ENCODE measurements at regions not wholly inside any gene's neighbourhood (a gene's known extent, or its start where the extent isn't known, plus 50 kb on each side); places are given as distances from the start of the nearest gene placed in this dataset.
"Not testable (repeated sequence)": the region's sequence is repeated elsewhere in the genome, so short reads cannot be mapped to it uniquely, and the experiment has no call there.

DNA sequence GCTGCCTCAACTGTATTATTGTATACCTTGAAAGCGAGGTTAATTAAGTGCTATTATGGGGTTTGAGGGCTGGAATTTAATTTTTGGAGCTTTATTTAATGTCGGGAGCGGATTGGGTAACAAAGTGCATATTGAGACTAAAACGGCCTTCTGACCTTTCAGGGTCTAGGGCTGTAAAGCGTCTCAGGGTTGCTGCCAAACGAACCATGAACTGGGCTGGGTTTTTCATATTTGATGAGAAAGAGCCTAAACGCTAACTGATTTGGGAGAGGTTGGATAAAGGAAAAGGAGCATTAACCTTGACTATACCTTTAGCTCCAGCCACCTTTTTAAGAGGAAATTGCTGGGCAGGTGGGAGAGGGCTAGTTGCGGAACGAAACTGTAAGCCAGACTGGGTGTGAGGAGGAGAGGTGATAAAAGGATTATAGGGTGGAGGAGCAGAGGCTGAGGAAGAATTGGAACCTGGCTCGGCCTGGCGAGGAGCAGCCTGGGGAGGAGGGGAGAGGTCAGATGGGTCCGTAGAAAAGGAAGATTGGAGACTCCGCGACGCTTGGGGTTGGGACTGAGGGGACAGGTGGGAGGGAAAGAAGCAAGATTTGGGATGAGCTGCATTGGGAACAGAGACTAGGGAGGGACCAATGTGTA is 209.0 kb upstream of the ELL2 start:
- TF ChIP-seq, protein P1, sequence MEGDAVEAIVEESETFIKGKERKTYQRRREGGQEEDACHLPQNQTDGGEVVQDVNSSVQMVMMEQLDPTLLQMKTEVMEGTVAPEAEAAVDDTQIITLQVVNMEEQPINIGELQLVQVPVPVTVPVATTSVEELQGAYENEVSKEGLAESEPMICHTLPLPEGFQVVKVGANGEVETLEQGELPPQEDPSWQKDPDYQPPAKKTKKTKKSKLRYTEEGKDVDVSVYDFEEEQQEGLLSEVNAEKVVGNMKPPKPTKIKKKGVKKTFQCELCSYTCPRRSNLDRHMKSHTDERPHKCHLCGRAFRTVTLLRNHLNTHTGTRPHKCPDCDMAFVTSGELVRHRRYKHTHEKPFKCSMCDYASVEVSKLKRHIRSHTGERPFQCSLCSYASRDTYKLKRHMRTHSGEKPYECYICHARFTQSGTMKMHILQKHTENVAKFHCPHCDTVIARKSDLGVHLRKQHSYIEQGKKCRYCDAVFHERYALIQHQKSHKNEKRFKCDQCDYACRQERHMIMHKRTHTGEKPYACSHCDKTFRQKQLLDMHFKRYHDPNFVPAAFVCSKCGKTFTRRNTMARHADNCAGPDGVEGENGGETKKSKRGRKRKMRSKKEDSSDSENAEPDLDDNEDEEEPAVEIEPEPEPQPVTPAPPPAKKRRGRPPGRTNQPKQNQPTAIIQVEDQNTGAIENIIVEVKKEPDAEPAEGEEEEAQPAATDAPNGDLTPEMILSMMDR (IDR thresholded peaks at IDR 0.05), result not testable (repeated sequence)
- TF ChIP-seq POLR2AphosphoS5, TCF7L2 (IDR thresholded peaks at IDR 0.05; ENCODE audit: low read depth, low read length): not testable (repeated sequence)
- TF ChIP-seq, protein P2, sequence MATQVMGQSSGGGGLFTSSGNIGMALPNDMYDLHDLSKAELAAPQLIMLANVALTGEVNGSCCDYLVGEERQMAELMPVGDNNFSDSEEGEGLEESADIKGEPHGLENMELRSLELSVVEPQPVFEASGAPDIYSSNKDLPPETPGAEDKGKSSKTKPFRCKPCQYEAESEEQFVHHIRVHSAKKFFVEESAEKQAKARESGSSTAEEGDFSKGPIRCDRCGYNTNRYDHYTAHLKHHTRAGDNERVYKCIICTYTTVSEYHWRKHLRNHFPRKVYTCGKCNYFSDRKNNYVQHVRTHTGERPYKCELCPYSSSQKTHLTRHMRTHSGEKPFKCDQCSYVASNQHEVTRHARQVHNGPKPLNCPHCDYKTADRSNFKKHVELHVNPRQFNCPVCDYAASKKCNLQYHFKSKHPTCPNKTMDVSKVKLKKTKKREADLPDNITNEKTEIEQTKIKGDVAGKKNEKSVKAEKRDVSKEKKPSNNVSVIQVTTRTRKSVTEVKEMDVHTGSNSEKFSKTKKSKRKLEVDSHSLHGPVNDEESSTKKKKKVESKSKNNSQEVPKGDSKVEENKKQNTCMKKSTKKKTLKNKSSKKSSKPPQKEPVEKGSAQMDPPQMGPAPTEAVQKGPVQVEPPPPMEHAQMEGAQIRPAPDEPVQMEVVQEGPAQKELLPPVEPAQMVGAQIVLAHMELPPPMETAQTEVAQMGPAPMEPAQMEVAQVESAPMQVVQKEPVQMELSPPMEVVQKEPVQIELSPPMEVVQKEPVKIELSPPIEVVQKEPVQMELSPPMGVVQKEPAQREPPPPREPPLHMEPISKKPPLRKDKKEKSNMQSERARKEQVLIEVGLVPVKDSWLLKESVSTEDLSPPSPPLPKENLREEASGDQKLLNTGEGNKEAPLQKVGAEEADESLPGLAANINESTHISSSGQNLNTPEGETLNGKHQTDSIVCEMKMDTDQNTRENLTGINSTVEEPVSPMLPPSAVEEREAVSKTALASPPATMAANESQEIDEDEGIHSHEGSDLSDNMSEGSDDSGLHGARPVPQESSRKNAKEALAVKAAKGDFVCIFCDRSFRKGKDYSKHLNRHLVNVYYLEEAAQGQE (IDR thresholded peaks at IDR 0.05; ENCODE audit: insufficient read depth in 1 of 2, low read depth in 2 of 2, low read length in 1 of 2), result not testable (repeated sequence)
